NB4 (cell line): ENCODE measurements at regions not wholly inside any gene's neighbourhood (a gene's known extent, or its start where the extent isn't known, plus 50 kb on each side); places are given as distances from the start of the nearest gene placed in this dataset.

Experiments
- DNase-seq: peaks from one replicate; pipeline ENCODE4 v3.0.0; 2010; ENCODE audit warnings: low read depth
- H3K4me3 ChIP-seq: one replicate; pipeline ENCODE4 v1.5.1; 2011; ENCODE audit warnings: mild to moderate bottlenecking, low read depth, low read length, moderate library complexity
- CTCF ChIP-seq: IDR thresholded peaks from one replicate; pipeline ENCODE4 v1.5.1; 2012; ENCODE audit warnings: low read depth, low read length
- MAX ChIP-seq: IDR thresholded peaks from 2 replicates; pipeline ENCODE4 v1.6.1; 2011; ENCODE audit warnings: low read depth, low read length
- MYC ChIP-seq: IDR thresholded peaks from 2 replicates; pipeline ENCODE4 v1.6.1; 2011; ENCODE audit warnings: low read depth, low read length
- POLR2A ChIP-seq: IDR thresholded peaks from 2 replicates; pipeline ENCODE4 v1.6.1; 2011; ENCODE audit warnings: mild to moderate bottlenecking; ENCODE audit not compliant: insufficient read length; ENCODE audit errors: extremely low read depth

- no peak for DNase-seq
- no peak overlapping the region for H3K4me3 ChIP-seq
- no peak for TF ChIP-seq CTCF
- TF ChIP-seq MAX: no peak
- no peak for TF ChIP-seq MYC
- no peak for TF ChIP-seq POLR2A
Measured at GRCh38 chr5:124605541-124605940, 140.9 kb downstream of the ZNF608 start.

GRCh38 chr5:124604419-124604818 lies 142.0 kb downstream of the ZNF608 start:
- DNase-seq: no peak
- no peak for TF ChIP-seq MAX
- TF ChIP-seq POLR2A: no peak
- no peak for TF ChIP-seq CTCF
- TF ChIP-seq MYC: no peak
- H3K4me3 ChIP-seq: no peak overlapping the region

GRCh38 chr5:124602925-124603650 lies 143.4 kb downstream of the ZNF608 start:
- no peak overlapping the region for H3K4me3 ChIP-seq
- TF ChIP-seq MAX (no peak), CTCF (no peak), POLR2A (no peak), MYC (no peak)
- DNase-seq: no peak

GRCh38 chr5:124599028-124599973 lies 147.1 kb downstream of the ZNF608 start:
- DNase-seq: no peak
- no peak overlapping the region for H3K4me3 ChIP-seq
- TF ChIP-seq MYC: no peak
- no peak for TF ChIP-seq CTCF
- no peak for TF ChIP-seq MAX
- TF ChIP-seq POLR2A: no peak

- H3K4me3 ChIP-seq: no peak overlapping the region
- no peak for DNase-seq
- TF ChIP-seq CTCF: no peak
Measured at GRCh38 chr5:124596595-124597421, 149.6 kb downstream of the ZNF608 start.
